HL-60 (cell line): ENCODE measurements at regions not wholly inside any gene's neighbourhood (a gene's known extent, or its start where the extent isn't known, plus 50 kb on each side); places are given as distances from the start of the nearest gene placed in this dataset.

Source experiments
- CTCF ChIP-seq: IDR thresholded peaks from one replicate; pipeline ENCODE4 v1.5.1; 2011; ENCODE audit warnings: low read length, control low read depth, inconsistent platforms; ENCODE audit not compliant: insufficient read depth
- GABPA ChIP-seq: IDR thresholded peaks from 2 replicates; pipeline ENCODE4 v1.6.1; 2012; ENCODE audit warnings: low read depth
- POLR2AphosphoS5 ChIP-seq: IDR thresholded peaks from 2 replicates; pipeline ENCODE4 v1.6.1; 2012; ENCODE audit warnings: low read depth
- REST ChIP-seq: IDR thresholded peaks from 2 replicates; pipeline ENCODE4 v1.6.1; 2012; ENCODE audit warnings: low read depth; ENCODE audit not compliant: insufficient replicate concordance
- SPI1 ChIP-seq: IDR thresholded peaks from 2 replicates; pipeline ENCODE4 v1.6.1; 2012; ENCODE audit warnings: low read depth, mild to moderate bottlenecking, borderline replicate concordance

DNA sequence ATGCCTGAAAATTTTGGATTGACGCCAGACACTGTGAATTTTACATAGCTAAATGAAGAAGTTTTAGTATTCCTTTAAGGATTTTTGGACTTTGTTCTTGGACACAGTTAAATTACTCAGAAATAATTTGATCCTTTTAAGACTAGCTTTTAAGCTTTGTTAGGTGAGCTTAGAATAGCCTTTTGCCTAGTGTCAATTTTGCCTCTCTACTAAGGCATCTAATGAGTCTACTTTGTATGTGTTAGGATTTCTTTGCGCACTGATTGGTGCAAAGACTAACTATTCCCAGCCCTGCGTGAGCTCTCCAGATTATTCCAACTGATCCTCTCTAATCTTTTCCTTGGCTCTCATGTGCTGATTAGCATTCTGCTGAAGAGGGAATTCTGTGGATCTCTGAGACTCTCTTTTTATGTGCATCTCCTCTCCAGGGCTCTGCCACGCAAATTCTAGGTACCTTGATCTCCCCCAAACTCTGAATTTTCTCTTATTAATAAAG lies 128.1 kb upstream of the BCL9 start:
- TF ChIP-seq CTCF, result no peak
- no peak for TF ChIP-seq GABPA
- TF ChIP-seq REST, result no peak
- TF ChIP-seq POLR2AphosphoS5, result no peak
- TF ChIP-seq SPI1, result no peak
